Smooth muscle cell (in vitro differentiated cells): ENCODE measurements at regions not wholly inside any gene's neighbourhood (a gene's known extent, or its start where the extent isn't known, plus 50 kb on each side); places are given as distances from the start of the nearest gene placed in this dataset.

Experiments used
- DNase-seq: peaks from one replicate; lab custom pipeline; 2025; ENCODE audit not compliant: unreplicated experiment; lab: John Stamatoyannopoulos, UW
- H2AFZ ChIP-seq: fragments of 200-600 bp; sonication (generic); 2 replicates; pipeline ENCODE4 v1.6.0; 2016; ENCODE audit warnings: antibody characterized with exemption, low read depth, mild to moderate bottlenecking
- H3F3A ChIP-seq: fragments of 200-600 bp; sonication (generic); 2 replicates; pipeline ENCODE4 v1.6.0; 2017; ENCODE audit warnings: antibody characterized with exemption, low read depth
- H3K27ac ChIP-seq: fragments of 200-600 bp; sonication (generic); 2 replicates; pipeline ENCODE4 v1.5.1; 2016; ENCODE audit warnings: low read depth, mild to moderate bottlenecking
- H3K27me3 ChIP-seq: fragments of 200-600 bp; sonication (generic); 2 replicates; pipeline ENCODE4 v1.6.1; 2016; ENCODE audit warnings: low read depth, mild to moderate bottlenecking
- H3K36me3 ChIP-seq: fragments of 200-600 bp; sonication (generic); 2 replicates; pipeline ENCODE4 v1.5.1; 2016; ENCODE audit warnings: low read depth
- H3K4me1 ChIP-seq: fragments of 200-600 bp; sonication (generic); 2 replicates; pipeline ENCODE4 v1.5.1; 2016; ENCODE audit warnings: low read depth
- H3K4me2 ChIP-seq: fragments of 200-600 bp; sonication (generic); 2 replicates; pipeline ENCODE4 v1.6.0; 2016; ENCODE audit warnings: mild to moderate bottlenecking
- H3K4me3 ChIP-seq: fragments of 200-600 bp; sonication (generic); 2 replicates; pipeline ENCODE4 v1.5.1; 2016; ENCODE audit warnings: mild to moderate bottlenecking
- H3K79me2 ChIP-seq: fragments of 200-600 bp; sonication (generic); 2 replicates; pipeline ENCODE4 v1.6.0; 2016; ENCODE audit warnings: low read depth, mild to moderate bottlenecking
- H3K9ac ChIP-seq: fragments of 200-600 bp; sonication (generic); 2 replicates; pipeline ENCODE4 v1.6.0; 2016; ENCODE audit warnings: low read depth
- H3K9me3 ChIP-seq: fragments of 200-600 bp; sonication (generic); replicated peaks from 2 replicates; pipeline ENCODE4 v1.5.1; 2016; ENCODE audit warnings: low read depth
- H4K20me1 ChIP-seq: fragments of 200-600 bp; sonication (generic); 2 replicates; pipeline ENCODE4 v1.6.0; 2016; ENCODE audit warnings: low read depth
- WGBS: methylation state at CpG from one replicate; pipeline ENCODE4 v1.1.7; 2016; ENCODE audit warnings: low lambda C conversion rate; 5-methylcytosine and 5-hydroxymethylcytosine counted together
- TF ChIP-seq, protein P1 (sequence below): fragments of 200-600 bp; sonication (generic); IDR thresholded peaks from 2 replicates; pipeline ENCODE4 v1.5.1; 2017; ENCODE audit warnings: borderline replicate concordance, mild to moderate bottlenecking, antibody characterized with exemption; ENCODE audit not compliant: insufficient read depth, poor library complexity, severe bottlenecking

- WGBS = 49% methylated on average over 2 of the region's 2 CpGs
Observed at GRCh38 chr4:59570860-59571476, 1629.2 kb upstream of the ADGRL3 start.

GRCh38 chr4:59571805-59572430 is 1628.2 kb upstream of the ADGRL3 start:
- H3K36me3 ChIP-seq = no peaks in the 10 kb centered on the region
- TF ChIP-seq, protein P1, sequence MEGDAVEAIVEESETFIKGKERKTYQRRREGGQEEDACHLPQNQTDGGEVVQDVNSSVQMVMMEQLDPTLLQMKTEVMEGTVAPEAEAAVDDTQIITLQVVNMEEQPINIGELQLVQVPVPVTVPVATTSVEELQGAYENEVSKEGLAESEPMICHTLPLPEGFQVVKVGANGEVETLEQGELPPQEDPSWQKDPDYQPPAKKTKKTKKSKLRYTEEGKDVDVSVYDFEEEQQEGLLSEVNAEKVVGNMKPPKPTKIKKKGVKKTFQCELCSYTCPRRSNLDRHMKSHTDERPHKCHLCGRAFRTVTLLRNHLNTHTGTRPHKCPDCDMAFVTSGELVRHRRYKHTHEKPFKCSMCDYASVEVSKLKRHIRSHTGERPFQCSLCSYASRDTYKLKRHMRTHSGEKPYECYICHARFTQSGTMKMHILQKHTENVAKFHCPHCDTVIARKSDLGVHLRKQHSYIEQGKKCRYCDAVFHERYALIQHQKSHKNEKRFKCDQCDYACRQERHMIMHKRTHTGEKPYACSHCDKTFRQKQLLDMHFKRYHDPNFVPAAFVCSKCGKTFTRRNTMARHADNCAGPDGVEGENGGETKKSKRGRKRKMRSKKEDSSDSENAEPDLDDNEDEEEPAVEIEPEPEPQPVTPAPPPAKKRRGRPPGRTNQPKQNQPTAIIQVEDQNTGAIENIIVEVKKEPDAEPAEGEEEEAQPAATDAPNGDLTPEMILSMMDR = no peak
- H3K4me2 ChIP-seq = no peak overlapping the region
- no peaks in the 10 kb centered on the region for H3K79me2 ChIP-seq
- H3F3A ChIP-seq = no peaks in the 10 kb centered on the region
- H4K20me1 ChIP-seq = no peaks in the 10 kb centered on the region
- no peak overlapping the region for H2AFZ ChIP-seq
- H3K9me3 ChIP-seq = no peaks in the 10 kb centered on the region
- H3K4me3 ChIP-seq = no peak overlapping the region
- H3K27ac ChIP-seq = no peak overlapping the region
- H3K9ac ChIP-seq = no peak overlapping the region
- WGBS = 89% methylated on average over 9 of the region's 9 CpGs
- H3K4me1 ChIP-seq = no peaks in the 10 kb centered on the region
- no peak for DNase-seq
- H3K27me3 ChIP-seq = no peaks in the 10 kb centered on the region

More at GRCh38 chr4:59570860-59571476, 1629.2 kb upstream of the ADGRL3 start:
- Histone ChIP-seq H3K4me3 (no peak overlapping the region), H3K4me1 (no peaks in the 10 kb centered on the region), H4K20me1 (no peaks in the 10 kb centered on the region), H3F3A (no peaks in the 10 kb centered on the region), H3K36me3 (no peaks in the 10 kb centered on the region), H2AFZ (peak overlapping the region; percentile 56), H3K9me3 (no peaks in the 10 kb centered on the region), H3K79me2 (no peaks in the 10 kb centered on the region), H3K4me2 (peak overlapping the region; percentile 21), H3K9ac (no peak overlapping the region), H3K27me3 (no peaks in the 10 kb centered on the region), H3K27ac (no peak overlapping the region)
- DNase-seq = no peak
- TF ChIP-seq, protein P1 = no peak

GRCh38 chr4:59583845-59584568 is 1616.1 kb upstream of the ADGRL3 start:
- H3K4me3 ChIP-seq = no peak overlapping the region
- no peaks in the 10 kb centered on the region for H3K9me3 ChIP-seq
- no peak overlapping the region for H2AFZ ChIP-seq
- no peak overlapping the region for H3K9ac ChIP-seq
- TF ChIP-seq, protein P1 = no peak
- no peak overlapping the region for H3K27ac ChIP-seq
- H3K79me2 ChIP-seq = no peaks in the 10 kb centered on the region
- 73% methylated on average over 10 of the region's 10 CpGs for WGBS
- DNase-seq = no peak
- H3K36me3 ChIP-seq = no peaks in the 10 kb centered on the region
- no peaks in the 10 kb centered on the region for H3F3A ChIP-seq
- no peaks in the 10 kb centered on the region for H3K4me1 ChIP-seq
- no peaks in the 10 kb centered on the region for H4K20me1 ChIP-seq
- no peak overlapping the region for H3K4me2 ChIP-seq
- no peaks in the 10 kb centered on the region for H3K27me3 ChIP-seq
